Transverse colon (tissue), 4 donors: ENCODE measurements at regions not wholly inside any gene's neighbourhood (a gene's known extent, or its start where the extent isn't known, plus 50 kb on each side); places are given as distances from the start of the nearest gene placed in this dataset.

ENCODE experiments used
- DNase-seq: peaks from one replicate; pipeline ENCODE4 v3.0.0-alpha.2; 2019
- H3K27ac ChIP-seq, 4 donors: fragments of 200-600 bp; sonication (generic); 2 replicates each; pipeline ENCODE4 v1.5.1; 2016 to 2018; ENCODE audit warnings: inconsistent platforms in 4 of 4
- H3K27me3 ChIP-seq: fragments of 200-600 bp; sonication (generic); 2 replicates; pipeline ENCODE4 v1.5.1; 2017; ENCODE audit warnings: inconsistent platforms
- H3K36me3 ChIP-seq, 4 donors: fragments of 200-600 bp; sonication (generic); 2 replicates each; pipeline ENCODE4 v1.5.1; 2017 to 2019; ENCODE audit warnings: inconsistent platforms in 4 of 4
- H3K4me1 ChIP-seq, 4 donors: fragments of 200-600 bp; sonication (generic); 2 replicates each; pipeline ENCODE4 v1.5.1; 2017 to 2020; ENCODE audit warnings: inconsistent platforms in 4 of 4
- H3K4me3 ChIP-seq, 4 donors: fragments of 200-600 bp; sonication (generic); 1 replicate in 1 of 4; 2 replicates in 3 of 4; pipeline versions ENCODE4 v1.5.1 to v1.6.1; 2017 to 2019; ENCODE audit warnings: inconsistent platforms in 4 of 4
- H3K9me3 ChIP-seq, 2 donors: fragments of 200-600 bp; sonication (generic); 2 replicates each; pipeline ENCODE4 v1.5.1; 2017 to 2019; ENCODE audit warnings: inconsistent platforms in 2 of 2
- CTCF ChIP-seq, 5 experiments: fragments of 200-600 bp in 3 of 5; fragments of 450-650 bp in 2 of 5; sonication (generic) in 3 of 5; IDR thresholded peaks; 1 replicate in 2 of 5; 2 replicates in 3 of 5; pipeline ENCODE4 v1.5.1; 2016 to 2017; ENCODE audit warnings: antibody characterized with exemption in 5 of 5, inconsistent platforms in 3 of 5, mild to moderate bottlenecking in 2 of 5, moderate library complexity in 1 of 5
- EP300 ChIP-seq: sonication (generic); formaldehyde crosslinking; IDR thresholded peaks from one replicate; pipeline ENCODE4 v1.6.1; 2017; ENCODE audit warnings: antibody characterized with exemption, low read depth
- POLR2A ChIP-seq: fragments of 450-650 bp; IDR thresholded peaks from one replicate; pipeline ENCODE4 v1.6.1; 2016; ENCODE audit warnings: antibody characterized with exemption, mild to moderate bottlenecking, moderate library complexity
- POLR2AphosphoS5 ChIP-seq, 3 donors: sonication (generic); formaldehyde crosslinking; IDR thresholded peaks; one replicate each; pipeline ENCODE4 v1.6.1; 2016; ENCODE audit warnings: antibody characterized with exemption in 3 of 3
- WGBS, 2 donors: methylation state at CpG; one replicate each; pipeline ENCODE4 v1.1.5; 2018; ENCODE audit warnings: low coverage in 1 of 2; 5-methylcytosine and 5-hydroxymethylcytosine counted together
- in situ Hi-C, 4 donors: fragments of 200-750 bp; cut with MboI; loops; one replicate each; pipeline versions ENCODE4 v1.15.0 to v1.15.1; 2017; ENCODE audit warnings: low sequenced_read_pairs in 3 of 4, low pct_ligation_motif_present in 1 of 4, low pct_unique_long_range_greater_than_20kb in 1 of 4
- intact Hi-C: fragments of 100-400 bp; cut with DNase I; formaldehyde crosslinking; loops from one replicate; pipeline ENCODE4 v1.15.1; 2023; ENCODE audit warnings: low total_unique reads

DNA sequence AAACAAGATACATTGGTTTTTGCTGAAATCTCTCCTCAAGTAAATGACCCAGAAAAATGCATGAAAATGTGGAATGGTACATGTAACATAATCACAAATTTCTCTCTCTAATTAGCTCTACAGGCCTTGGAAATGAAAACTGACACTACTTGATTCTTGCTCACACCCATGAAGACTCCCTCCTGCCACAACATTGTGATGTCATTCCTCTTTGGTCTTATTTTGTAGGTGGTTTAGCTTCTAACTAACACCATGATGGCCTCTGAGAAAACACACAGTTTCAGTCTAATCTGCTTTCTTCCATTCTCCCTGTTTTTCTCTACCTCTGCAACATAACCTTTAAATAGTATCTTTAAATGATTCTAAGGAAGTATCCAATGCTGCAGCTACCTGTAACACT is 78.6 kb upstream of the FAM174A start:
- Histone ChIP-seq H3K27ac (no peak overlapping the region), H3K4me3 (no peak overlapping the region), H3K36me3 (no peaks in the 10 kb centered on the region), H3K9me3 (no peaks in the 10 kb centered on the region), H3K4me1 (no peaks in the 10 kb centered on the region), H3K27me3 (no peaks in the 10 kb centered on the region)
- intact Hi-C loops = no loop called here
- in situ Hi-C loops = no loop called here
- DNase-seq = no peak
- TF ChIP-seq CTCF (IDR thresholded peaks at IDR 0.05) (no peak), POLR2AphosphoS5 (IDR thresholded peaks at IDR 0.05) (no peak), POLR2A (no peak), EP300 (no peak)

DNA sequence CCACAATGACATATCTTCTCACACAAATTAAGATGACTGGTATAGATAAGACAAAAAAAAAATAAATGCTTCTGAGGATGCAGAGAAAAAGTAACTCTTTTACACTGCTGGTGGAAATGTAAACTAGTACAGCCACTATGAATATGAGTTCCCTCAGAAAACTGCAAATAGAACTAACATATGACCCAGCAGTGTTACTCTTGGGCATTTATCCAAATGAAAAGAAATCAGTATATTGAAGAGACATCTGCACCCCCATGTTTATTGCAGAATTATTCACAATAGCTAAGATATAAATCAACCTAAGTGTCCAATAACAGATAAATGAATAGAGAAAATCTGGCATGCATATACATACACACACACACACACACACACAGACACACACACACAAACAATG is 83.0 kb upstream of the FAM174A start:
- no peaks in the 10 kb centered on the region for H3K4me1 ChIP-seq
- no peaks in the 10 kb centered on the region for H3K36me3 ChIP-seq
- no peaks in the 10 kb centered on the region for H3K27me3 ChIP-seq
- in situ Hi-C loops = no loop called here
- TF ChIP-seq EP300 (no peak), POLR2AphosphoS5 (IDR thresholded peaks at IDR 0.05) (no peak), CTCF (IDR thresholded peaks at IDR 0.05) (no peak), POLR2A (no peak)
- H3K4me3 ChIP-seq = no peak overlapping the region
- H3K9me3 ChIP-seq = peaks cover 0 to 6% of the 10 kb centered on the region in 2 donors
- intact Hi-C loops = no loop called here
- no peak for DNase-seq
- no peak overlapping the region for H3K27ac ChIP-seq

GRCh38 chr5:100448111-100448528 is 87.1 kb upstream of the FAM174A start:
- intact Hi-C loops (no loop called here), in situ Hi-C loops (no loop called here)
- no peak overlapping the region for H3K27ac ChIP-seq
- H3K4me1 ChIP-seq = no peaks in the 10 kb centered on the region
- no peak for TF ChIP-seq EP300
- 63 to 73% methylated on average over 3 of the region's 3 CpGs for WGBS, 2 donors
- peaks cover 0 to 6% of the 10 kb centered on the region in 2 donors for H3K9me3 ChIP-seq
- no peak overlapping the region for H3K4me3 ChIP-seq
- no peaks in the 10 kb centered on the region for H3K36me3 ChIP-seq
- DNase-seq = no peak
- no peaks in the 10 kb centered on the region for H3K27me3 ChIP-seq

- intact Hi-C loops = no loop called here
- H3K4me1 ChIP-seq = no peaks in the 10 kb centered on the region
Observed at GRCh38 chr5:100446879-100447430, 88.2 kb upstream of the FAM174A start.

More at GRCh38 chr5:100446879-100447430, 88.2 kb upstream of the FAM174A start:
- Histone ChIP-seq H3K36me3 (no peaks in the 10 kb centered on the region), H3K9me3 (peaks cover 0 to 6% of the 10 kb centered on the region in 2 donors), H3K27ac (no peak overlapping the region), H3K4me3 (no peak overlapping the region), H3K27me3 (no peaks in the 10 kb centered on the region)
- DNase-seq = no peak
- TF ChIP-seq POLR2AphosphoS5 (IDR thresholded peaks at IDR 0.05) (no peak), EP300 (no peak), POLR2A (no peak), CTCF (IDR thresholded peaks at IDR 0.05) (no peak)
- 41 to 65% methylated on average over 2 of the region's 2 CpGs for WGBS, 2 donors
- in situ Hi-C loops = no loop called here
